Epithelial cell of proximal tubule (primary cell): ENCODE measurements at regions not wholly inside any gene's neighbourhood (a gene's known extent, or its start where the extent isn't known, plus 50 kb on each side); places are given as distances from the start of the nearest gene placed in this dataset.

Experiments used
- DNase-seq: peaks from one replicate; pipeline ENCODE4 v3.0.0-alpha.2; 2011; ENCODE audit warnings: low read depth
- H3K4me3 ChIP-seq: 2 replicates; pipeline ENCODE4 v1.5.1; 2011; ENCODE audit warnings: low read depth, mild to moderate bottlenecking, low read length
- CTCF ChIP-seq: conservative IDR thresholded peaks from 2 replicates; pipeline ENCODE4 v1.5.1; 2012; ENCODE audit warnings: low read depth, mild to moderate bottlenecking, low read length

GRCh38 chr9:8106362-8106761, 306.8 kb upstream of the DMAC1 start:
- no peak for TF ChIP-seq CTCF
- no peak overlapping the region for H3K4me3 ChIP-seq
- DNase-seq, result no peak

DNA sequence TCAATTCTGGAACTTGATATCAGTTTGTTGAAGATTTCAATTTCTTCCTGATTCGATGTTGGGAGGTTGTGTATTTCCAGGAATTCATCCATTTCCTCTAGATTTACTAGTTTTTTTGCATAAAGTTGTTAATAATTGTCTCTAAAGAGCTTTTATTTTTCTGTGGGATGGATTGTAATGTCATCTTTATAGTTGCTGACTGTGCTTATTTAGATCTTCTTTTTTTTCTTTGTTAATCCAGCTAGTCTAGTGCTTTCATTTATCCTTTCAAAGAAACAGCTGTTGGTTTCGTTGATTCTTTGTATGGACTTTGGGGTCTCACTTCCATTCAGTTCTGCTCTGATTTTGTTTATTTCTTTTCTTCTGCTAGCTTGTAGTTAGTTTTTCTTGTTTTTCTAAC, 302.0 kb upstream of the DMAC1 start:
- no peak for TF ChIP-seq CTCF
- H3K4me3 ChIP-seq, result no peak overlapping the region
- DNase-seq, result no peak

- no peak for DNase-seq
- H3K4me3 ChIP-seq, result no peak overlapping the region
- TF ChIP-seq CTCF, result no peak
These were observed 296.5 kb upstream of the DMAC1 start for GRCh38 chr9:8096091-8096490.

- no peak for TF ChIP-seq CTCF
- DNase-seq, result no peak
- no peak overlapping the region for H3K4me3 ChIP-seq
These were observed 296.1 kb upstream of the DMAC1 start for GRCh38 chr9:8095672-8096086.

- no peak for TF ChIP-seq CTCF
- no peak for DNase-seq
- H3K4me3 ChIP-seq, result no peak overlapping the region
These were observed 288.9 kb upstream of the DMAC1 start for GRCh38 chr9:8088477-8088876.

DNA sequence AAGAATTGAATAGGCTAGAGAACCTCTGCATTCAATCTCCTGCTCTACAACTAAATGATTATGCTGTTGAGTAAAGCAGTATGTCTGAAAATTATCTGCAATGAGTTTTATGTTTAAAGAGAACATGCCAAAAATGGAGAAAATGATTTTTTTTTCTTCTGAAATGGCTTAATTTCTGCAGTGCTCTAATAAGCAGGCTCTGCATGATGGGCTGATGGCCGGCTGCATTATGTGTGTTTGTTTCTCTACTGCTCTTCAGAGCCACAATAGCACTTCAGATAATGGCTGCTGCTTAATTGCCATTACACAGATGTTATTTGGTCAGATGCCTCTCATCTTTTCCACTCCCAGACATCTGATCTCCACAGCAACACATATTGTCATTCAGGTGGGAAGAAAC, 286.4 kb upstream of the DMAC1 start:
- no peak overlapping the region for H3K4me3 ChIP-seq
- TF ChIP-seq CTCF, result no peak
- no peak for DNase-seq

DNA sequence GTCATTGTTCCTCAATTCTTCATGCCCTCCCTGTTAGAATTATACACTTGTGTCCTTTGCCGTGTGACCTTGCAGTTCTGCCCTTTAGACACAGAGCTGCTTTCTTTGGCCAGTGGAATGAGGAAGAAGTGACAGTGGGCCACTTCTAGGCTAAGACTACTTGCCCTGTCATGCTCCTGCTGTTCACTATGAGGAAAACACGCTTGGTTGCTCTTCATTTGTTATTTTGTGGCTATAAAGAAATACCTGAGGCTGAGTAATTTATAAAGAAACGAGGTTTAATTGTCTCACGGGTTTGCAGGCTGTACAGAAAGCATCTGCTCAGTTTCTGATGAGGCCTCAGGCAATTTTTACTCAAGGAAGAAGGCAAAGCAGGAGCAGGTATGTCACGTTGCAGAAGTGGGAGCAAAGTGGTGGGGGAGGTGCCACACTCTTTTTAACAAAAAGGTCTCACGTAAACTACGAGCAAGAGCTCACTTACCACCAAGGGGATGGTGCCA, 279.1 kb upstream of the DMAC1 start:
- no peak for TF ChIP-seq CTCF
- H3K4me3 ChIP-seq, result no peak overlapping the region
- no peak for DNase-seq
